ENCODE measurements at regions not wholly inside any gene's neighbourhood (a gene's known extent, or its start where the extent isn't known, plus 50 kb on each side); places are given as distances from the start of the nearest gene placed in this dataset.

- H3K23ac ChIP-seq (ENCODE audit: low read length), result no peak overlapping the region
- H3K4me2 ChIP-seq (ENCODE audit: low read length), result no peak overlapping the region
- H4K12ac ChIP-seq (ENCODE audit: low read depth, low read length), result no peak overlapping the region
- H3K14ac ChIP-seq (ENCODE audit: low read length), result no peak overlapping the region
- no peak overlapping the region for H3K4me3 ChIP-seq (ENCODE audit: low read depth, low read length)
- H2BK120ac ChIP-seq (ENCODE audit: insufficient read depth, low read length, poor library complexity), result no peak overlapping the region
- H2AK5ac ChIP-seq (ENCODE audit: low read length), result no peak overlapping the region
- no peak overlapping the region for H2BK5ac ChIP-seq (ENCODE audit: low read depth, low read length, poor library complexity)
- H3K36me3 ChIP-seq (ENCODE audit: control insufficient read depth in 1 of 2, insufficient read depth in 2 of 2, low read length in 2 of 2), result no peaks in the 10 kb centered on the region
- H3K4ac ChIP-seq (ENCODE audit: low read depth, low read length), result no peak overlapping the region
- no peak overlapping the region for H4K8ac ChIP-seq (ENCODE audit: low read depth, low read length)
- H2BK12ac ChIP-seq (ENCODE audit: low read length), result no peak overlapping the region
- no peak overlapping the region for H4K91ac ChIP-seq (ENCODE audit: low read depth, low read length)
- no peaks in the 10 kb centered on the region for H3K9me3 ChIP-seq (ENCODE audit: insufficient read depth, low read depth, low read length)
- H3K27ac ChIP-seq (ENCODE audit: low read depth, low read length), result no peak overlapping the region
- no peak overlapping the region for H3K18ac ChIP-seq (ENCODE audit: low read length)
- H3K79me1 ChIP-seq (ENCODE audit: low read length), result no peaks in the 10 kb centered on the region
- no peaks in the 10 kb centered on the region for H3K27me3 ChIP-seq (ENCODE audit: insufficient read depth, low read length)
- no peak for DNase-seq
- H3K79me2 ChIP-seq (ENCODE audit: control insufficient read depth, insufficient read depth, low read length, poor library complexity), result no peaks in the 10 kb centered on the region
- no peak overlapping the region for H2AFZ ChIP-seq (ENCODE audit: insufficient read depth, low read length, poor library complexity)
- no CpG with 5 or more reads among the region's 2 CpGs for WGBS (ENCODE audit: extremely low coverage, insufficient coverage, insufficient read length)
- no peaks in the 10 kb centered on the region for H3K4me1 ChIP-seq (ENCODE audit: control insufficient read depth in 1 of 2, insufficient read depth in 2 of 2, low read length in 2 of 2)
- H3K9ac ChIP-seq (ENCODE audit: low read length), result no peak overlapping the region
Observed at GRCh38 chr21:19343711-19344110, 940.1 kb upstream of the TMPRSS15 start.

GRCh38 chr21:19350286-19350685 is 946.7 kb upstream of the TMPRSS15 start:
- no peak overlapping the region for H3K9ac ChIP-seq (ENCODE audit: low read length)
- no peaks in the 10 kb centered on the region for H3K9me3 ChIP-seq (ENCODE audit: insufficient read depth, low read depth, low read length)
- H3K36me3 ChIP-seq (ENCODE audit: control insufficient read depth in 1 of 2, insufficient read depth in 2 of 2, low read length in 2 of 2), result no peaks in the 10 kb centered on the region
- H3K23ac ChIP-seq (ENCODE audit: low read length), result no peak overlapping the region
- H2AK5ac ChIP-seq (ENCODE audit: low read length), result no peak overlapping the region
- no peaks in the 10 kb centered on the region for H3K79me2 ChIP-seq (ENCODE audit: control insufficient read depth, insufficient read depth, low read length, poor library complexity)
- H4K8ac ChIP-seq (ENCODE audit: low read depth, low read length), result no peak overlapping the region
- H3K4me2 ChIP-seq (ENCODE audit: low read length), result no peak overlapping the region
- no peak overlapping the region for H3K4me3 ChIP-seq (ENCODE audit: low read depth, low read length)
- no peak overlapping the region for H3K27ac ChIP-seq (ENCODE audit: low read depth, low read length)
- no peak overlapping the region for H3K4ac ChIP-seq (ENCODE audit: low read depth, low read length)
- DNase-seq, result no peak
- no peak overlapping the region for H2BK5ac ChIP-seq (ENCODE audit: low read depth, low read length, poor library complexity)
- H4K91ac ChIP-seq (ENCODE audit: low read depth, low read length), result no peak overlapping the region
- no peak overlapping the region for H2AFZ ChIP-seq (ENCODE audit: insufficient read depth, low read length, poor library complexity)
- H3K14ac ChIP-seq (ENCODE audit: low read length), result no peak overlapping the region
- no peaks in the 10 kb centered on the region for H3K4me1 ChIP-seq (ENCODE audit: control insufficient read depth in 1 of 2, insufficient read depth in 2 of 2, low read length in 2 of 2)
- no peak overlapping the region for H2BK120ac ChIP-seq (ENCODE audit: insufficient read depth, low read length, poor library complexity)
- H4K12ac ChIP-seq (ENCODE audit: low read depth, low read length), result no peak overlapping the region
- no peaks in the 10 kb centered on the region for H3K27me3 ChIP-seq (ENCODE audit: insufficient read depth, low read length)
- no peak overlapping the region for H3K18ac ChIP-seq (ENCODE audit: low read length)
- no peaks in the 10 kb centered on the region for H3K79me1 ChIP-seq (ENCODE audit: low read length)
- no peak overlapping the region for H2BK12ac ChIP-seq (ENCODE audit: low read length)

GRCh38 chr21:19353256-19353655 is 949.7 kb upstream of the TMPRSS15 start:
- H3K4me2 ChIP-seq (ENCODE audit: low read length), result no peak overlapping the region
- H3K23ac ChIP-seq (ENCODE audit: low read length), result no peak overlapping the region
- H3K36me3 ChIP-seq (ENCODE audit: control insufficient read depth in 1 of 2, insufficient read depth in 2 of 2, low read length in 2 of 2), result no peaks in the 10 kb centered on the region
- H2BK5ac ChIP-seq (ENCODE audit: low read depth, low read length, poor library complexity), result no peak overlapping the region
- no peak for DNase-seq
- no peaks in the 10 kb centered on the region for H3K4me1 ChIP-seq (ENCODE audit: control insufficient read depth in 1 of 2, insufficient read depth in 2 of 2, low read length in 2 of 2)
- no peak overlapping the region for H2AFZ ChIP-seq (ENCODE audit: insufficient read depth, low read length, poor library complexity)
- H3K18ac ChIP-seq (ENCODE audit: low read length), result no peak overlapping the region
- no peak overlapping the region for H4K8ac ChIP-seq (ENCODE audit: low read depth, low read length)
- no peak overlapping the region for H3K9ac ChIP-seq (ENCODE audit: low read length)
- WGBS (ENCODE audit: extremely low coverage, insufficient coverage, insufficient read length), result no CpG with 5 or more reads among the region's 2 CpGs
- no peaks in the 10 kb centered on the region for H3K27me3 ChIP-seq (ENCODE audit: insufficient read depth, low read length)
- H3K4ac ChIP-seq (ENCODE audit: low read depth, low read length), result no peak overlapping the region
- H3K14ac ChIP-seq (ENCODE audit: low read length), result no peak overlapping the region
- no peak overlapping the region for H4K12ac ChIP-seq (ENCODE audit: low read depth, low read length)
- no peaks in the 10 kb centered on the region for H3K79me2 ChIP-seq (ENCODE audit: control insufficient read depth, insufficient read depth, low read length, poor library complexity)
- no peak overlapping the region for H3K27ac ChIP-seq (ENCODE audit: low read depth, low read length)
- no peaks in the 10 kb centered on the region for H3K79me1 ChIP-seq (ENCODE audit: low read length)
- H2AK5ac ChIP-seq (ENCODE audit: low read length), result no peak overlapping the region
- no peak overlapping the region for H4K91ac ChIP-seq (ENCODE audit: low read depth, low read length)
- no peak overlapping the region for H2BK12ac ChIP-seq (ENCODE audit: low read length)
- H3K4me3 ChIP-seq (ENCODE audit: low read depth, low read length), result no peak overlapping the region
- H3K9me3 ChIP-seq (ENCODE audit: insufficient read depth, low read depth, low read length), result no peaks in the 10 kb centered on the region
- no peak overlapping the region for H2BK120ac ChIP-seq (ENCODE audit: insufficient read depth, low read length, poor library complexity)

GRCh38 chr21:19368944-19369343 is 965.4 kb upstream of the TMPRSS15 start:
- Histone ChIP-seq H3K9me3 (ENCODE audit: insufficient read depth, low read depth, low read length) (no peaks in the 10 kb centered on the region), H3K23ac (ENCODE audit: low read length) (no peak overlapping the region), H3K18ac (ENCODE audit: low read length) (no peak overlapping the region), H3K14ac (ENCODE audit: low read length) (no peak overlapping the region), H2BK12ac (ENCODE audit: low read length) (no peak overlapping the region), H3K79me1 (ENCODE audit: low read length) (no peaks in the 10 kb centered on the region), H4K91ac (ENCODE audit: low read depth, low read length) (no peak overlapping the region), H3K79me2 (ENCODE audit: control insufficient read depth, insufficient read depth, low read length, poor library complexity) (no peaks in the 10 kb centered on the region), H3K4me3 (ENCODE audit: low read depth, low read length) (no peak overlapping the region), H2AK5ac (ENCODE audit: low read length) (no peak overlapping the region), H4K12ac (ENCODE audit: low read depth, low read length) (no peak overlapping the region), H2BK120ac (ENCODE audit: insufficient read depth, low read length, poor library complexity) (no peak overlapping the region), H3K4me2 (ENCODE audit: low read length) (no peak overlapping the region), H3K9ac (ENCODE audit: low read length) (no peak overlapping the region), H3K27me3 (ENCODE audit: insufficient read depth, low read length) (no peaks in the 10 kb centered on the region), H3K36me3 (ENCODE audit: control insufficient read depth in 1 of 2, insufficient read depth in 2 of 2, low read length in 2 of 2) (no peaks in the 10 kb centered on the region), H2BK5ac (ENCODE audit: low read depth, low read length, poor library complexity) (no peak overlapping the region), H3K4me1 (ENCODE audit: control insufficient read depth in 1 of 2, insufficient read depth in 2 of 2, low read length in 2 of 2) (no peaks in the 10 kb centered on the region), H3K27ac (ENCODE audit: low read depth, low read length) (no peak overlapping the region), H3K4ac (ENCODE audit: low read depth, low read length) (no peak overlapping the region), H4K8ac (ENCODE audit: low read depth, low read length) (no peak overlapping the region), H2AFZ (ENCODE audit: insufficient read depth, low read length, poor library complexity) (no peak overlapping the region)
- WGBS (ENCODE audit: extremely low coverage, insufficient coverage, insufficient read length), result no CpG with 5 or more reads among the region's 1 CpG
- no peak for DNase-seq

GRCh38 chr21:19392390-19392789 is 988.8 kb upstream of the TMPRSS15 start:
- Histone ChIP-seq H3K27me3 (ENCODE audit: insufficient read depth, low read length) (no peaks in the 10 kb centered on the region), H2BK120ac (ENCODE audit: insufficient read depth, low read length, poor library complexity) (no peak overlapping the region), H2AK5ac (ENCODE audit: low read length) (no peak overlapping the region), H3K18ac (ENCODE audit: low read length) (no peak overlapping the region), H3K36me3 (ENCODE audit: control insufficient read depth in 1 of 2, insufficient read depth in 2 of 2, low read length in 2 of 2) (no peaks in the 10 kb centered on the region), H3K79me2 (ENCODE audit: control insufficient read depth, insufficient read depth, low read length, poor library complexity) (no peaks in the 10 kb centered on the region), H2AFZ (ENCODE audit: insufficient read depth, low read length, poor library complexity) (no peak overlapping the region), H3K9ac (ENCODE audit: low read length) (no peak overlapping the region), H3K23ac (ENCODE audit: low read length) (no peak overlapping the region), H3K4me2 (ENCODE audit: low read length) (no peak overlapping the region), H4K12ac (ENCODE audit: low read depth, low read length) (no peak overlapping the region), H4K91ac (ENCODE audit: low read depth, low read length) (no peak overlapping the region), H2BK5ac (ENCODE audit: low read depth, low read length, poor library complexity) (no peak overlapping the region), H2BK12ac (ENCODE audit: low read length) (no peak overlapping the region), H3K4me3 (ENCODE audit: low read depth, low read length) (no peak overlapping the region), H3K9me3 (ENCODE audit: insufficient read depth, low read depth, low read length) (no peaks in the 10 kb centered on the region), H3K79me1 (ENCODE audit: low read length) (no peaks in the 10 kb centered on the region), H3K4me1 (ENCODE audit: control insufficient read depth in 1 of 2, insufficient read depth in 2 of 2, low read length in 2 of 2) (no peaks in the 10 kb centered on the region), H3K27ac (ENCODE audit: low read depth, low read length) (no peak overlapping the region), H3K14ac (ENCODE audit: low read length) (no peak overlapping the region), H3K4ac (ENCODE audit: low read depth, low read length) (no peak overlapping the region), H4K8ac (ENCODE audit: low read depth, low read length) (no peak overlapping the region)
- no peak for DNase-seq
- WGBS (ENCODE audit: extremely low coverage, insufficient coverage, insufficient read length), result no CpG with 5 or more reads among the region's 4 CpGs
